ENCODE measurements at regions not wholly inside any gene's neighbourhood (a gene's known extent, or its start where the extent isn't known, plus 50 kb on each side); places are given as distances from the start of the nearest gene placed in this dataset.

- DNase-seq (ENCODE audit: low read depth), result no peak
Measured at GRCh38 chr5:67416133-67416937, 219.7 kb upstream of the CD180 start.

- peak; percentile 78 for DNase-seq (ENCODE audit: low read depth)
Measured at GRCh38 chr5:67414712-67415111, 218.1 kb upstream of the CD180 start.

GRCh38 chr5:67413721-67414120 lies 217.1 kb upstream of the CD180 start:
- DNase-seq (ENCODE audit: low read depth), result no peak

- no peak for DNase-seq (ENCODE audit: low read depth)
Measured at GRCh38 chr5:67409126-67409777, 212.7 kb upstream of the CD180 start.

- DNase-seq (ENCODE audit: low read depth), result no peak
Measured at GRCh38 chr5:67407979-67408378, 211.4 kb upstream of the CD180 start.

- DNase-seq (ENCODE audit: low read depth), result no peak
Measured at GRCh38 chr5:67405755-67406154, 209.2 kb upstream of the CD180 start.

- DNase-seq (ENCODE audit: low read depth), result no peak
Measured at GRCh38 chr5:67405101-67405364, 208.4 kb upstream of the CD180 start.

- peak; percentile 53 for DNase-seq (ENCODE audit: low read depth)
Measured at GRCh38 chr5:67404256-67405100, 207.9 kb upstream of the CD180 start.

- DNase-seq (ENCODE audit: low read depth), result no peak
Measured at GRCh38 chr5:67402526-67402925, 205.9 kb upstream of the CD180 start.

- peak; percentile 63 for DNase-seq (ENCODE audit: low read depth)
Measured at GRCh38 chr5:67401172-67401571, 204.6 kb upstream of the CD180 start.

- no peak for DNase-seq (ENCODE audit: low read depth)
Measured at GRCh38 chr5:67400752-67401151, 204.2 kb upstream of the CD180 start.

- no peak for DNase-seq (ENCODE audit: low read depth)
Measured at GRCh38 chr5:67395790-67396418, 199.3 kb upstream of the CD180 start.

GRCh38 chr5:67393211-67393610 lies 196.6 kb upstream of the CD180 start:
- DNase-seq (ENCODE audit: low read depth), result no peak

- no peak for DNase-seq (ENCODE audit: low read depth)
Measured at GRCh38 chr5:67390935-67391334, 194.3 kb upstream of the CD180 start.

- peak; percentile 68 for DNase-seq (ENCODE audit: low read depth)
Measured at GRCh38 chr5:67383451-67383850, 186.9 kb upstream of the CD180 start.

GRCh38 chr5:67381236-67381880 lies 184.8 kb upstream of the CD180 start:
- DNase-seq (ENCODE audit: low read depth), result no peak

GRCh38 chr5:67380431-67380830 lies 183.8 kb upstream of the CD180 start:
- no peak for DNase-seq (ENCODE audit: low read depth)

GRCh38 chr5:67379753-67380152 lies 183.2 kb upstream of the CD180 start:
- DNase-seq (ENCODE audit: low read depth), result peak; percentile 6

GRCh38 chr5:67378256-67378655 lies 181.7 kb upstream of the CD180 start:
- no peak for DNase-seq (ENCODE audit: low read depth)

GRCh38 chr5:67377631-67378030 lies 181.0 kb upstream of the CD180 start:
- no peak for DNase-seq (ENCODE audit: low read depth)

- DNase-seq (ENCODE audit: low read depth), result no peak
Measured at GRCh38 chr5:67375606-67376005, 179.0 kb upstream of the CD180 start.

- DNase-seq (ENCODE audit: low read depth), result no peak
Measured at GRCh38 chr5:67374378-67374777, 177.8 kb upstream of the CD180 start.

Data from fibroblast of gingiva (primary cell).